ENCODE measurements at regions not wholly inside any gene's neighbourhood (a gene's known extent, or its start where the extent isn't known, plus 50 kb on each side); places are given as distances from the start of the nearest gene placed in this dataset.

DNA sequence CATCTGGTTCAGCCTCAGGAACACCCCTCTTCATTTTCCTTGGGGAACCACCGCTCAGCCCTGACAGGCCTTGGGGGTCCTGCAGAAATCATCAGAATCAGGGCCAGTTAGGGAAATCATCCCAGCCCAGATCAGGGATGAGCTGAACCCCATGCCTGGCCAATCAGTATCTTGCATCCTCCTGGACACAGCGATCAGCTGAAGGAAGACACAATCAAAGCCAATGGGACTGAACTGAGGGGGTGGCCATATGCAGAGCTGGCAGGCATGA lies 395.4 kb downstream of the MATN1 start:
- TF ChIP-seq, protein P1, sequence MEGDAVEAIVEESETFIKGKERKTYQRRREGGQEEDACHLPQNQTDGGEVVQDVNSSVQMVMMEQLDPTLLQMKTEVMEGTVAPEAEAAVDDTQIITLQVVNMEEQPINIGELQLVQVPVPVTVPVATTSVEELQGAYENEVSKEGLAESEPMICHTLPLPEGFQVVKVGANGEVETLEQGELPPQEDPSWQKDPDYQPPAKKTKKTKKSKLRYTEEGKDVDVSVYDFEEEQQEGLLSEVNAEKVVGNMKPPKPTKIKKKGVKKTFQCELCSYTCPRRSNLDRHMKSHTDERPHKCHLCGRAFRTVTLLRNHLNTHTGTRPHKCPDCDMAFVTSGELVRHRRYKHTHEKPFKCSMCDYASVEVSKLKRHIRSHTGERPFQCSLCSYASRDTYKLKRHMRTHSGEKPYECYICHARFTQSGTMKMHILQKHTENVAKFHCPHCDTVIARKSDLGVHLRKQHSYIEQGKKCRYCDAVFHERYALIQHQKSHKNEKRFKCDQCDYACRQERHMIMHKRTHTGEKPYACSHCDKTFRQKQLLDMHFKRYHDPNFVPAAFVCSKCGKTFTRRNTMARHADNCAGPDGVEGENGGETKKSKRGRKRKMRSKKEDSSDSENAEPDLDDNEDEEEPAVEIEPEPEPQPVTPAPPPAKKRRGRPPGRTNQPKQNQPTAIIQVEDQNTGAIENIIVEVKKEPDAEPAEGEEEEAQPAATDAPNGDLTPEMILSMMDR (IDR thresholded peaks at IDR 0.05 in 4 of 5, conservative IDR thresholded peaks at IDR 0.05 in 1 of 5): no peak
- TF ChIP-seq POLR2A (IDR thresholded peaks at IDR 0.05): no peak

Measured in gastrocnemius medialis (tissue), 4 donors.